ENCODE measurements at regions not wholly inside any gene's neighbourhood (a gene's known extent, or its start where the extent isn't known, plus 50 kb on each side); places are given as distances from the start of the nearest gene placed in this dataset.

GRCh38 chr2:196247114-196247975, 76.0 kb upstream of the STK17B start (continued):
- no peak for TF ChIP-seq NELFE (IDR thresholded peaks at IDR 0.05; ENCODE audit: insufficient read depth, insufficient read length)
- TF ChIP-seq ZNF133 (CRISPR knock-in tag; IDR thresholded peaks at IDR 0.05), result no peak
- no peak for TF ChIP-seq MBD1 (CRISPR knock-in tag; IDR thresholded peaks at IDR 0.05)
- no peak for TF ChIP-seq RBBP5 (IDR thresholded peaks at IDR 0.05; ENCODE audit: borderline replicate concordance, insufficient read depth, low read length, poor library complexity, severe bottlenecking)
- TF ChIP-seq, protein P1, sequence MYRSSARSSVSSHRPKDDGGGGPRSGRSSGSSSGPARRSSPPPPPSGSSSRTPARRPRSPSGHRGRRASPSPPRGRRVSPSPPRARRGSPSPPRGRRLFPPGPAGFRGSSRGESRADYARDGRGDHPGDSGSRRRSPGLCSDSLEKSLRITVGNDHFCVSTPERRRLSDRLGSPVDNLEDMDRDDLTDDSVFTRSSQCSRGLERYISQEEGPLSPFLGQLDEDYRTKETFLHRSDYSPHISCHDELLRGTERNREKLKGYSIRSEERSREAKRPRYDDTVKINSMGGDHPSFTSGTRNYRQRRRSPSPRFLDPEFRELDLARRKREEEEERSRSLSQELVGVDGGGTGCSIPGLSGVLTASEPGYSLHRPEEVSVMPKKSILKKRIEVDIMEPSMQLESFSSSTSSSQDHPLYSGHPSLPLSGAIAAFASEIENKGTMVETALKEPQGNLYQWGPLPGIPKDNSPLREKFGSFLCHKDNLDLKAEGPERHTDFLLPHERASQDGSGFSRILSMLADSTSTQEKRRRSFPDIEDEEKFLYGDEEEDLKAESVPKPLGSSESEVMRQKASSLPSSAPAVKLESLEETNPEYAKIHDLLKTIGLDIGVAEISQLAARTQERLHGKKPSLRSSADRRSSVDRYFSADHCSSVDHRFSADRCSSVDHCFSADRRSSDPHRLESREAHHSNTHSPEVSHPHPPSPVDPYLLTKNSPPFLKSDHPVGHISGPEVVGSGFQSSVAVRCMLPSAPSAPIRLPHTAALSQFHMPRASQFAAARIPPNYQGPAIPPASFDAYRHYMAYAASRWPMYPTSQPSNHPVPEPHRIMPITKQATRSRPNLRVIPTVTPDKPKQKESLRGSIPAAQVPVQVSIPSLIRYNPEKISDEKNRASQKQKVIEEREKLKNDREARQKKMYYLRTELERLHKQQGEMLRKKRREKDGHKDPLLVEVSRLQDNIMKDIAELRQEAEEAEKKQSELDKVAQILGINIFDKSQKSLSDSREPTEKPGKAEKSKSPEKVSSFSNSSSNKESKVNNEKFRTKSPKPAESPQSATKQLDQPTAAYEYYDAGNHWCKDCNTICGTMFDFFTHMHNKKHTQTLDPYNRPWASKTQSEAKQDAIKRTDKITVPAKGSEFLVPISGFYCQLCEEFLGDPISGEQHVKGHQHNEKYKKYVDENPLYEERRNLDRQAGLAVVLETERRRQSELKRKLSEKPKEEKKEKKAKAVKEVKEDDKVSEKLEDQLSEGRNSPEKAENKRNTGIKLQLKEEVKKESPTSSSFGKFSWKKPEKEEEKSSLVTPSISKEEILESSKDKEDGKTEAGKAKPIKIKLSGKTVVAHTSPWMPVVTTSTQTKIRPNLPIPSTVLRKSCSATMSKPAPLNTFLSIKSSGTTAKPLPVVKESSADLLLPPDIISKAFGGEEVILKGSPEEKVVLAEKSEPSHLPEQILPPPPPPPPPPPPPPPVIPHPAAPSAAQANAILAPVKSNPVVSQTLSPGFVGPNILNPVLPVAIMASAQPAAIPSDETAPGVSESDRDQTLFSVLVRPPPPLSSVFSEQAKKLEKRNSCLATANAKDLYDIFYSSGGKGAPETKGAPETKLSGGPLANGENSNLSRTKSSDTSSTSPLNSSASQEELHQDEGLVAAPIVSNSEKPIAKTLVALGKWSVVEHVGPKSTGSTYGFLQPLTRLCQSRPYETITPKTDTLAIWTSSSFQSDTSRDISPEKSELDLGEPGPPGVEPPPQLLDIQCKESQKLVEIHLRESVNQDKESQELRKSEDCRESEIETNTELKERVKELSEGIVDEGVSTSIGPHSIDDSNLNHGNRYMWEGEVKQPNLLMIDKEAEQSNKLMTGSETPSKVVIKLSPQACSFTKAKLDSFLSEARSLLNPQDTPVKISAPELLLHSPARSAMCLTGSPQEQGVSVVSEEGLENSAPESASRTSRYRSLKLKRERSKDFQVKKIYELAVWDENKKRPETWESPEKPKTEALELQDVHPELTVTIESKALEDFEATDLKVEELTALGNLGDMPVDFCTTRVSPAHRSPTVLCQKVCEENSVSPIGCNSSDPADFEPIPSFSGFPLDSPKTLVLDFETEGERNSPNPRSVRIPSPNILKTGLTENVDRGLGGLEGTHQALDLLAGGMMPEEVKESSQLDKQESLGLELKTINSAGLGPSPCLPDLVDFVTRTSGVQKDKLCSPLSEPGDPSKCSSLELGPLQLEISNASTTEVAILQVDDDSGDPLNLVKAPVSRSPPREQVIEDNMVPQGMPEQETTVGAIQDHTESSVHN (IDR thresholded peaks at IDR 0.05; ENCODE audit: borderline replicate concordance in 1 of 2, low read depth in 1 of 2), result no peak
- no peak for TF ChIP-seq SP1 (CRISPR knock-in tag; IDR thresholded peaks at IDR 0.05)
- no peak for TF ChIP-seq CEBPG (CRISPR knock-in tag; IDR thresholded peaks at IDR 0.05)
- TF ChIP-seq CEBPG (tag; conservative IDR thresholded peaks at IDR 0.05 in 1 of 2, IDR thresholded peaks at IDR 0.05 in 1 of 2), result 0 out of 4 replicates have a peak, but pooled peaks of 1 of the 2 experiments have one; percentile 16
- no peak for TF ChIP-seq ZBED1 (IDR thresholded peaks at IDR 0.05)
- no peak for TF ChIP-seq PRDM10 (IDR thresholded peaks at IDR 0.05; ENCODE audit: partially characterized antibody)
- no peak for TF ChIP-seq THRA (IDR thresholded peaks at IDR 0.05)
